B cell (primary cell): ENCODE measurements at regions not wholly inside any gene's neighbourhood (a gene's known extent, or its start where the extent isn't known, plus 50 kb on each side); places are given as distances from the start of the nearest gene placed in this dataset.

Source experiments
- ATAC-seq: fragments of 200-7000 bp; cut with Tn5 transposase; one replicate; pipeline ENCODE4 v1.10.0; 2021; ENCODE audit warnings: low read depth, mild to moderate bottlenecking, moderate number of reproducible peaks, moderate library complexity
- CTCF ChIA-PET: fragments of 350-600 bp; sonication (Branson Sonifier 250); formaldehyde crosslinking; loops from one replicate; lab custom pipeline; 2021; ENCODE audit warnings: antibody characterized with exemption, inconsistent platforms; lab: Charles Lee
- POLR2A ChIA-PET: fragments of 350-600 bp; sonication (Branson Sonifier 250); formaldehyde crosslinking; loops from one replicate; lab custom pipeline; 2021; ENCODE audit warnings: antibody characterized with exemption; lab: Charles Lee
- DNase-seq: peaks from one replicate; pipeline ENCODE4 v3.0.0; 2013
- H2AFZ ChIP-seq: 2 replicates; pipeline ENCODE4 v1.6.1; 2012; ENCODE audit warnings: mild to moderate bottlenecking, low read depth, low read length; ENCODE audit not compliant: insufficient read depth, poor library complexity, severe bottlenecking
- H3K27ac ChIP-seq, 2 donors: 1 replicate in 1 of 2; 2 replicates in 1 of 2; pipeline ENCODE4 v1.5.1; 2012 to 2013; ENCODE audit warnings: low read length in 2 of 2, mild to moderate bottlenecking in 2 of 2, moderate library complexity in 1 of 2
- H3K27me3 ChIP-seq, 4 experiments: fragments of 200-600 bp in 1 of 4; sonication (generic) in 1 of 4; replicated peaks in 1 of 4; 1 replicate in 2 of 4; 2 replicates in 2 of 4; pipeline versions ENCODE4 v1.6.1 to v1.7.0; 2013 to 2016; ENCODE audit warnings: low read length in 3 of 4, mild to moderate bottlenecking in 2 of 4, mixed read lengths in 1 of 4, moderate library complexity in 1 of 4; ENCODE audit not compliant: insufficient read depth in 4 of 4, control insufficient read depth in 3 of 4; ENCODE audit errors: control extremely low read depth in 1 of 4
- H3K36me3 ChIP-seq, 2 experiments: replicated peaks in 1 of 2; 1 replicate in 1 of 2; 2 replicates in 1 of 2; pipeline versions ENCODE4 v1.6.1 to v1.7.1; 2013; ENCODE audit warnings: low read length in 1 of 2; ENCODE audit not compliant: insufficient read depth in 2 of 2, control insufficient read depth in 1 of 2; ENCODE audit errors: control extremely low read depth in 1 of 2, extremely low read depth in 1 of 2
- H3K4me1 ChIP-seq, 2 donors: fragments of 200-600 bp in 1 of 2; sonication (generic) in 1 of 2; 1 replicate in 1 of 2; 2 replicates in 1 of 2; pipeline versions ENCODE4 v1.5.1 to v1.6.1; 2013 to 2017; ENCODE audit warnings: low read length in 2 of 2; ENCODE audit not compliant: control insufficient read depth in 2 of 2, insufficient read depth in 2 of 2
- H3K4me2 ChIP-seq: replicated peaks from 2 replicates; pipeline ENCODE3; 2012; ENCODE audit warnings: mild to moderate bottlenecking, low read depth, low read length; ENCODE audit not compliant: poor library complexity, severe bottlenecking
- H3K4me3 ChIP-seq, 5 experiments: fragments of 200-600 bp in 1 of 5; sonication (generic) in 1 of 5; 1 replicate in 3 of 5; 2 replicates in 2 of 5; pipeline versions ENCODE4 v1.5.1 to v1.7.0; 2011 to 2016; ENCODE audit warnings: low read length in 4 of 5, mild to moderate bottlenecking in 4 of 5, low read depth in 2 of 5, control low read depth in 1 of 5, moderate library complexity in 1 of 5; ENCODE audit not compliant: insufficient read depth in 1 of 5; ENCODE audit errors: control extremely low read depth in 1 of 5, extremely low read depth in 1 of 5
- H3K79me2 ChIP-seq: fragments of 200-600 bp; sonication (generic); one replicate; pipeline ENCODE4 v1.6.0; 2016; ENCODE audit warnings: low read length; ENCODE audit not compliant: control insufficient read depth, insufficient read depth
- H3K9ac ChIP-seq: fragments of 200-600 bp; sonication (generic); 2 replicates; pipeline ENCODE4 v1.6.1; 2017; ENCODE audit warnings: mild to moderate bottlenecking, low read length, moderate library complexity
- H3K9me3 ChIP-seq, 3 donors: one replicate each; pipeline versions ENCODE4 v1.6.1 to v1.7.1; 2013; ENCODE audit warnings: low read length in 2 of 3; ENCODE audit not compliant: control insufficient read depth in 2 of 3, insufficient read depth in 1 of 3; ENCODE audit errors: control extremely low read depth in 1 of 3
- H4K20me1 ChIP-seq: 2 replicates; pipeline ENCODE4 v1.6.0; 2012; ENCODE audit warnings: mild to moderate bottlenecking, low read length; ENCODE audit not compliant: insufficient read depth, control insufficient read depth, poor library complexity, severe bottlenecking
- H3K27ac Mint-ChIP-seq: one replicate; pipeline ENCODE4 v1.8.0; 2021; ENCODE audit warnings: mixed read lengths
- H3K27me3 Mint-ChIP-seq: one replicate; pipeline ENCODE4 v1.8.0; 2021; ENCODE audit warnings: mixed read lengths
- H3K4me1 Mint-ChIP-seq: one replicate; pipeline ENCODE4 v1.8.0; 2021; ENCODE audit warnings: mixed read lengths
- H3K4me3 Mint-ChIP-seq: one replicate; pipeline ENCODE4 v1.8.0; 2021; ENCODE audit warnings: mixed read lengths
- H3K9me3 Mint-ChIP-seq: one replicate; pipeline ENCODE4 v1.8.0; 2022; ENCODE audit warnings: mixed read lengths; ENCODE audit not compliant: insufficient read depth
- EZH2 ChIP-seq: IDR thresholded peaks from 2 replicates; pipeline ENCODE4 v1.6.1; 2012; ENCODE audit warnings: borderline replicate concordance, low read depth, mild to moderate bottlenecking, moderate library complexity, low read length; ENCODE audit not compliant: insufficient read depth, poor library complexity, severe bottlenecking
- WGBS: methylation state at CpG from one replicate; pipeline ENCODE4 v1.1.5; 2013; ENCODE audit warnings: missing lambda C conversion rate; ENCODE audit not compliant: insufficient coverage; 5-methylcytosine and 5-hydroxymethylcytosine counted together
- intact Hi-C: fragments of 100-400 bp; cut with micrococcal nuclease; formaldehyde crosslinking; loops from one replicate; pipeline ENCODE4 v1.10.0; 2022
- TF ChIP-seq, protein P1 (sequence below): fragments of 200-600 bp; IDR thresholded peaks from one replicate; pipeline ENCODE4 v1.8.0; 2022; ENCODE audit warnings: antibody characterized with exemption, mild to moderate bottlenecking

- no peak overlapping the region for H3K27ac Mint-ChIP-seq
- no peak overlapping the region for H3K4me3 Mint-ChIP-seq
- Histone ChIP-seq H3K27ac (no peak overlapping the region), H3K9me3 (no peaks in the 10 kb centered on the region), H2AFZ (no peak overlapping the region), H3K4me1 (no peaks in the 10 kb centered on the region), H3K4me3 (no peak overlapping the region), H3K4me2 (no peak overlapping the region), H4K20me1 (no peaks in the 10 kb centered on the region), H3K9ac (no peak overlapping the region), H3K36me3 (no peaks in the 10 kb centered on the region), H3K79me2 (no peaks in the 10 kb centered on the region), H3K27me3 (no peaks in the 10 kb centered on the region)
- no peaks in the 10 kb centered on the region for H3K27me3 Mint-ChIP-seq
- H3K9me3 Mint-ChIP-seq: no peaks in the 10 kb centered on the region
- ChIA-PET CTCF (no interaction called here), POLR2A (no interaction called here)
- DNase-seq (no peak), ATAC-seq (no peak)
- TF ChIP-seq, protein P1, sequence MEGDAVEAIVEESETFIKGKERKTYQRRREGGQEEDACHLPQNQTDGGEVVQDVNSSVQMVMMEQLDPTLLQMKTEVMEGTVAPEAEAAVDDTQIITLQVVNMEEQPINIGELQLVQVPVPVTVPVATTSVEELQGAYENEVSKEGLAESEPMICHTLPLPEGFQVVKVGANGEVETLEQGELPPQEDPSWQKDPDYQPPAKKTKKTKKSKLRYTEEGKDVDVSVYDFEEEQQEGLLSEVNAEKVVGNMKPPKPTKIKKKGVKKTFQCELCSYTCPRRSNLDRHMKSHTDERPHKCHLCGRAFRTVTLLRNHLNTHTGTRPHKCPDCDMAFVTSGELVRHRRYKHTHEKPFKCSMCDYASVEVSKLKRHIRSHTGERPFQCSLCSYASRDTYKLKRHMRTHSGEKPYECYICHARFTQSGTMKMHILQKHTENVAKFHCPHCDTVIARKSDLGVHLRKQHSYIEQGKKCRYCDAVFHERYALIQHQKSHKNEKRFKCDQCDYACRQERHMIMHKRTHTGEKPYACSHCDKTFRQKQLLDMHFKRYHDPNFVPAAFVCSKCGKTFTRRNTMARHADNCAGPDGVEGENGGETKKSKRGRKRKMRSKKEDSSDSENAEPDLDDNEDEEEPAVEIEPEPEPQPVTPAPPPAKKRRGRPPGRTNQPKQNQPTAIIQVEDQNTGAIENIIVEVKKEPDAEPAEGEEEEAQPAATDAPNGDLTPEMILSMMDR: no peak
- no peak for TF ChIP-seq EZH2
- intact Hi-C loops: no loop called here
- no peaks in the 10 kb centered on the region for H3K4me1 Mint-ChIP-seq
- WGBS: 87% methylated on average over 9 of the region's 11 CpGs
These were observed 525.5 kb upstream of the RGMA start for GRCh38 chr15:93614386-93615104.

GRCh38 chr15:93613386-93613785 is 524.4 kb upstream of the RGMA start:
- no peaks in the 10 kb centered on the region for H3K27me3 Mint-ChIP-seq
- Histone ChIP-seq H2AFZ (no peak overlapping the region), H3K9ac (no peak overlapping the region), H3K4me2 (no peak overlapping the region), H3K9me3 (no peaks in the 10 kb centered on the region), H3K79me2 (no peaks in the 10 kb centered on the region), H3K27me3 (no peaks in the 10 kb centered on the region), H3K27ac (no peak overlapping the region), H4K20me1 (no peaks in the 10 kb centered on the region), H3K4me1 (no peaks in the 10 kb centered on the region), H3K36me3 (no peaks in the 10 kb centered on the region), H3K4me3 (no peak overlapping the region)
- intact Hi-C loops: no loop called here
- H3K9me3 Mint-ChIP-seq: no peaks in the 10 kb centered on the region
- H3K27ac Mint-ChIP-seq: no peak overlapping the region
- POLR2A ChIA-PET: no interaction called here
- no peak for ATAC-seq
- no peak overlapping the region for H3K4me3 Mint-ChIP-seq
- H3K4me1 Mint-ChIP-seq: no peaks in the 10 kb centered on the region
- TF ChIP-seq EZH2: no peak
- TF ChIP-seq, protein P1: no peak
- WGBS: no CpG with 5 or more reads among the region's 3 CpGs
- CTCF ChIA-PET: no interaction called here
- no peak for DNase-seq
